GM12864 (cell line): ENCODE measurements at regions not wholly inside any gene's neighbourhood (a gene's known extent, or its start where the extent isn't known, plus 50 kb on each side); places are given as distances from the start of the nearest gene placed in this dataset.

ENCODE experiments used
- DNase-seq: peaks from one replicate; pipeline ENCODE4 v3.0.0-alpha.2; 2011; ENCODE audit warnings: low read depth
- H3K4me3 ChIP-seq: 2 replicates; pipeline ENCODE4 v1.5.1; 2011; ENCODE audit warnings: mild to moderate bottlenecking, low read depth, low read length, control low read depth
- TF ChIP-seq, protein P1 (sequence below): IDR thresholded peaks from 2 replicates; pipeline ENCODE4 v1.5.1; 2011; ENCODE audit warnings: low read depth, mild to moderate bottlenecking, moderate library complexity, low read length, control low read depth, inconsistent platforms; ENCODE audit errors: missing control alignments

DNA sequence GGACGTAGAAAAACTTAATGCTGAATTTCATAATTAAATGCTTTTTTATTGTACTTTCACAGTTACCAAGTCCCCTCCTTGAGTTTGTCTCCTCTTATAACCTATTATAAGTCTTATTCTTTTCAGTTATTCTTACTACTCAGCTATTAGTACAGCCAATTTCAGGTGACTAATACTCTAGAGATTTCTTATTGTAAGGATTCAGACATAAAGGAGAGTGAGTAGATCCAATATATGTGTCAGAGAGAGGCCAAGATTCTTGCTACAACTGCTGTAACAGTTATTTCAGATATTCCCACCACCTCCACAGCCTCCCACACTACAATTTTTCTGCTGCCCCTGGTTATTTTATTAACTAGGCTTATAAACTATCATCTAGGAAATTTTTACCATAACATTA lies 274.5 kb downstream of the GPAT3 start:
- TF ChIP-seq, protein P1, sequence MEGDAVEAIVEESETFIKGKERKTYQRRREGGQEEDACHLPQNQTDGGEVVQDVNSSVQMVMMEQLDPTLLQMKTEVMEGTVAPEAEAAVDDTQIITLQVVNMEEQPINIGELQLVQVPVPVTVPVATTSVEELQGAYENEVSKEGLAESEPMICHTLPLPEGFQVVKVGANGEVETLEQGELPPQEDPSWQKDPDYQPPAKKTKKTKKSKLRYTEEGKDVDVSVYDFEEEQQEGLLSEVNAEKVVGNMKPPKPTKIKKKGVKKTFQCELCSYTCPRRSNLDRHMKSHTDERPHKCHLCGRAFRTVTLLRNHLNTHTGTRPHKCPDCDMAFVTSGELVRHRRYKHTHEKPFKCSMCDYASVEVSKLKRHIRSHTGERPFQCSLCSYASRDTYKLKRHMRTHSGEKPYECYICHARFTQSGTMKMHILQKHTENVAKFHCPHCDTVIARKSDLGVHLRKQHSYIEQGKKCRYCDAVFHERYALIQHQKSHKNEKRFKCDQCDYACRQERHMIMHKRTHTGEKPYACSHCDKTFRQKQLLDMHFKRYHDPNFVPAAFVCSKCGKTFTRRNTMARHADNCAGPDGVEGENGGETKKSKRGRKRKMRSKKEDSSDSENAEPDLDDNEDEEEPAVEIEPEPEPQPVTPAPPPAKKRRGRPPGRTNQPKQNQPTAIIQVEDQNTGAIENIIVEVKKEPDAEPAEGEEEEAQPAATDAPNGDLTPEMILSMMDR, result no peak
- H3K4me3 ChIP-seq, result no peak overlapping the region
- DNase-seq, result no peak

DNA sequence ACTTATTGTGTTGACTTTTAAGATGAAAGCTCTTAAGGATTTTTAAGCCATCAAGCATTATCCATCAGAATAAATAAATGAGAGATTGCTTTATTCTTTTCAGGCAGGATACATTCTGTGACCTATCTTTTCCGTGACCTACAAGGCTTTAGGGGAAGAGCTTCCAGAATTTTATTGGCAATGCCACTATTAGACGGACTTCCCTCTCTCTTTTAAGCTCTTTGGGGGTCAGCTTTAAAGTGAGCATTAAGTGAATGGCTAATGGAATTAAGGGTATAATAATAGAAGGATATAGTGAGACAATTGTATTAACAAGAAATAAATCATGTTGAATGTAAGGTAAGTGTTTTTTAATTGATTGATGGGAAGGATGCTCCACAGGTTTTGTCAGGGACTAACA lies 273.7 kb downstream of the GPAT3 start:
- H3K4me3 ChIP-seq, result no peak overlapping the region
- no peak for DNase-seq
- TF ChIP-seq, protein P1, result no peak

DNA sequence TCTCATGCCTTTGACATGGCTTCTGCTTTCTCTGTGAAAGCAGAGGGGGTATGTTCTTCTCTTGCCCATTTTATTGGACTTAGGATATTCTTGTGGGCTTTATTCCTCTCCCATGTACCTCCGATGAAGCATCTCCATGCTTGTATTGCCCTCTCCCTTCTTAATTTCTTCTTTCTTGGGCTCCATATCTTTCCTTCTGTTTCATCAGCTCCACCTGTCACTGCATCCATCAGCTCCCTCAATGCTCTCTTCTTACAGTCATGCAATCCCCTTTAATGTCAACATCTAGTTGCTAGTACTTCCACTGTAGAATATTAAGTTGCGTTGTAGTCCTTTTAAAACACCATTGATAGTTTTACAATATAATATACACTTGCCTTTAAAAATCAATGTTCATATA lies 257.6 kb downstream of the GPAT3 start:
- TF ChIP-seq, protein P1, result no peak
- no peak overlapping the region for H3K4me3 ChIP-seq
- no peak for DNase-seq

DNA sequence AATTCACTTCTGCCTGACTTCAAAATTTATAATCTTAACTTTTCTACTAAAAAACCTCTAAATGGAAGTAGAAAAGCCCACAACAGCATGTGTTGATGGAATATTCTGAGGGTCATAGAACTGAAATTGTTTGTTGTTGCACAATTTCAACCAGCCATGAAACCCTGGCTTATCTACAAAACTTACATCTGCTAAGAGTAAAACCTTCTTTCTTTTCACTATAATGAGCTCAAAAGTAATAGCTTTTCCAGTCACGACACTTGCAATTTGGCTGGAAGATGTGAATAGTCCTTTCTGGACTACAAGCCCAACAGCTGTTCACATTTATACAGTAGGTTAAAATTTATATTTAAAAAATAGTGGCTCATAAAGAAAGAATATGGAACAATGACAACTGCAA lies 250.0 kb downstream of the GPAT3 start:
- H3K4me3 ChIP-seq, result no peak overlapping the region
- DNase-seq, result no peak
- TF ChIP-seq, protein P1, result no peak

DNA sequence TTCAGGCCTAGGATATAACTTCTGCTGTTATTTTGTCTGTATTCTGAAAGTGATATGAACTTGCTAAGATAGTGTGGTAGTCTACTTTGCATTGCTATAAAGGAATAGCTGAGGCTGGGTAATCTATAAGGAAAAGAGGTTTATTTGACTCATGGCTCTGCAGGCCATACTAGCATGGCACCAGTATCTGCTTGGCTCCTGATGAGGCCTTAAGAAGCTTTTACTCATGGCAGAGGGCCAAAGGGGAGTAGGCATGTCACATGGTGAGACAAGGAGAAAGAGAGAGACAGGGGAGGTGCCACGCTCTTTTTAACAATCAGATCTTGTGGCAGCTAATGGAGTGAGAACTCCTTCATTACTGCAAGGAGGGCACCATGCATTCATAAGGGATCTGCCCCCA lies 247.3 kb downstream of the GPAT3 start:
- H3K4me3 ChIP-seq, result no peak overlapping the region
- DNase-seq, result no peak
- TF ChIP-seq, protein P1, result no peak

DNA sequence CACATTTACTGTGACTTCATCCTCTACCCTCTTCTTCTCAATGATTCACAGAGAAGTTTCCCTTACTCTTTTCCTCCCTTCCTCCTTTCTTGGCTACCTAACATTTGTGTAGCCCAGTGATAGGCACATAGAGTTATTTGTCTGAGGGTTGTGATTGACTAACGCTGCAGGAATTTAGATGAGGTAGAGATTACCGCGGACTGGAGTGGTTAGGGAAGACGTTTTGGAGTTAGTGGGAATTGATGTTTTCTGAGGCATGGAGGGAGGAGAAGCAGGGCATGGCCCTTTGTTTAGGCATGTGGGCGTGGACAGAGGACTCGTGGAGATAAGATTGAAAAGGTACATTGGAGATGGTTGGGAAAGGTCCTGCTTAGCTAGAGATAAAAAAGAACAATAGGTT lies 246.7 kb downstream of the GPAT3 start:
- no peak for DNase-seq
- H3K4me3 ChIP-seq, result no peak overlapping the region
- TF ChIP-seq, protein P1, result no peak

DNA sequence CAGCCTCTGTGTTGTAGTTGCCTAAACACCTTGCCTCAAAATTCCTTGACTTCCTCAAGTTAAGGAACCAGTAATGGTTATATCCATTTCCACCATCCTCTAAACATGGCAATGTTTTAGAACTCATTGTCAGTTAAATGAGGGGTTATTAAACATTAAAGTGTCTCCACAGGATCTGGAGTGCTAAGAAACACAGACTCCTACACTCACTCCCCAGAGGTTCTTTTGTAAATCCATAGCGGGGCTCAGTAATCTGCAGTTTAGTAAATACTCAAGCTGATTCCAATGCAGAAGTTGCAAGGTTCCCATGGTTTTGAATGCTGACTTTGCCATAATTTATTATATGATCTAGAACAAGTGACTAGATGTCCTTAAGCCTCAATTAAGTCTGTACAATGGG lies 245.5 kb downstream of the GPAT3 start:
- DNase-seq, result no peak
- no peak overlapping the region for H3K4me3 ChIP-seq
- TF ChIP-seq, protein P1, result no peak
